Osteoblast (primary cell): ENCODE measurements at regions not wholly inside any gene's neighbourhood (a gene's known extent, or its start where the extent isn't known, plus 50 kb on each side); places are given as distances from the start of the nearest gene placed in this dataset.

Experiments
- DNase-seq: peaks from one replicate; pipeline ENCODE4 v3.0.0; 2011; ENCODE audit warnings: low spot score, mixed read lengths; ENCODE audit not compliant: insufficient read length; ENCODE audit errors: missing footprints
- H2AFZ ChIP-seq: 2 replicates; pipeline ENCODE4 v1.6.0; 2011; ENCODE audit warnings: mild to moderate bottlenecking, low read length
- H3K27ac ChIP-seq: 2 replicates; pipeline ENCODE4 v1.5.1; 2011; ENCODE audit warnings: mild to moderate bottlenecking, low read depth, low read length, moderate library complexity
- H3K27me3 ChIP-seq: 2 replicates; pipeline ENCODE4 v1.6.0; 2012; ENCODE audit warnings: mild to moderate bottlenecking, control low read depth, inconsistent platforms, low read length, moderate library complexity; ENCODE audit not compliant: insufficient read depth
- H3K36me3 ChIP-seq: 2 replicates; pipeline ENCODE4 v1.5.1; 2011; ENCODE audit warnings: mild to moderate bottlenecking, low read length, control low read depth, moderate library complexity; ENCODE audit not compliant: insufficient read depth
- H3K4me1 ChIP-seq: 2 replicates; pipeline ENCODE4 v1.5.1; 2011; ENCODE audit warnings: mild to moderate bottlenecking, low read length, control low read depth, moderate library complexity; ENCODE audit not compliant: insufficient read depth
- H3K4me2 ChIP-seq: 2 replicates; pipeline ENCODE4 v1.6.0; 2011; ENCODE audit warnings: mild to moderate bottlenecking, low read length; ENCODE audit not compliant: insufficient read depth
- H3K4me3 ChIP-seq: fragments of 200-600 bp; sonication (generic); 3 replicates; pipeline ENCODE4 v1.5.1; 2012; ENCODE audit warnings: mild to moderate bottlenecking, low read length, inconsistent platforms; ENCODE audit not compliant: insufficient read depth
- H3K79me2 ChIP-seq: 2 replicates; pipeline ENCODE4 v1.6.0; 2012; ENCODE audit warnings: mild to moderate bottlenecking, low read length, control low read depth, inconsistent platforms; ENCODE audit not compliant: insufficient read depth
- H3K9me3 ChIP-seq: 2 replicates; pipeline ENCODE4 v1.5.1; 2011; ENCODE audit warnings: low read depth, low read length, control low read depth
- H4K20me1 ChIP-seq: 2 replicates; pipeline ENCODE4 v1.6.0; 2012; ENCODE audit warnings: mild to moderate bottlenecking, low read length, control low read depth; ENCODE audit not compliant: insufficient read depth
- CTCF ChIP-seq: IDR thresholded peaks from 2 replicates; pipeline ENCODE4 v1.5.1; 2011; ENCODE audit warnings: mild to moderate bottlenecking, low read depth, low read length, moderate library complexity; ENCODE audit errors: extremely low read depth

DNA sequence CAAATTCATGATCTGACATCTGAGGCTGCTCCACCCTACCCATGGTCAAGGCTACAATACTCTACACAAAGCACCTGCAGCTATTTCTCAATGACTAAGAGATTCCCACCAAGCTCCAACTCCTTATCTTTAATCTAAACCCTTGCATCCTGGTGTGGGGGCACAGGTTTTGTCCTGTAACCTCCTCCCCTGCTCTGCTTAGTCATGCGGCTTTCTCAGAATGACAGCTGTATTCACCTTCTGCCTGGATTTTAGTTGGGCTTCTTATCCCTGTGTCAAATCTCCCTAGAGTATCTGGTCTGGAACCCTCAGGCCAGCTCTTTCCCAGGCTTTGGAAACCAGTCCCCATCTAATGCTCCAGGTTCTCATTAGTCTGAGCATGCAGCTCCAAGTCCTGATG lies 159.0 kb downstream of the BARHL2 start:
- Histone ChIP-seq H3K27me3 (no peaks in the 10 kb centered on the region), H4K20me1 (no peaks in the 10 kb centered on the region), H3K9me3 (no peaks in the 10 kb centered on the region), H3K79me2 (no peaks in the 10 kb centered on the region), H3K4me2 (no peak overlapping the region), H3K4me3 (no peak overlapping the region), H3K4me1 (no peaks in the 10 kb centered on the region), H2AFZ (no peak overlapping the region), H3K27ac (no peak overlapping the region), H3K36me3 (no peaks in the 10 kb centered on the region)
- TF ChIP-seq CTCF, result no peak
- DNase-seq, result no peak

DNA sequence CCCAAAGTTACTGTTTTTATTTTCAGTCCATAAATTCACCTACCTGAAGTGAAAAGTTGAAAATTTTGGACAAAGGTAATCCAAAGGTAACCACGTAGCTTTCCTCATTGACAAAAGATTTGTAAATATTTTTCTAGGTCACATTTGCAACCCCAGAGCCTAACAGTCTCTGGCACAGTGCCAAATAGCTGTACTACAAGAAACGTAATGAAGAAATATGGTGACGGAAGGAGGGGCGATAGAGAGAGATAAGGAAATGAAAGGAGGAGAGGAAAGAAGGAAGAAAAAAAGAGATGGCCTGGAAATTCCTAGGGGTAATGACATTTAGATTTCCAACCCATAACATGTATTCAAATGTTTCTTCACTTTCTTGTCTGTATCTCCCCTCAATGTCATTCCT lies 159.4 kb downstream of the BARHL2 start:
- no peak overlapping the region for H2AFZ ChIP-seq
- no peaks in the 10 kb centered on the region for H3K27me3 ChIP-seq
- no peak for DNase-seq
- H3K4me2 ChIP-seq, result no peak overlapping the region
- H3K4me3 ChIP-seq, result no peak overlapping the region
- H3K79me2 ChIP-seq, result no peaks in the 10 kb centered on the region
- H3K36me3 ChIP-seq, result no peaks in the 10 kb centered on the region
- TF ChIP-seq CTCF, result no peak
- no peaks in the 10 kb centered on the region for H3K9me3 ChIP-seq
- no peaks in the 10 kb centered on the region for H3K4me1 ChIP-seq
- no peak overlapping the region for H3K27ac ChIP-seq
- H4K20me1 ChIP-seq, result no peaks in the 10 kb centered on the region

- TF ChIP-seq CTCF, result no peak
- DNase-seq, result no peak
- Histone ChIP-seq H3K4me1 (no peaks in the 10 kb centered on the region), H3K27me3 (no peaks in the 10 kb centered on the region), H3K4me2 (no peak overlapping the region), H3K4me3 (no peak overlapping the region), H4K20me1 (no peaks in the 10 kb centered on the region), H3K27ac (no peak overlapping the region), H2AFZ (no peak overlapping the region), H3K36me3 (no peaks in the 10 kb centered on the region), H3K79me2 (no peaks in the 10 kb centered on the region), H3K9me3 (no peaks in the 10 kb centered on the region)
These were observed 166.3 kb downstream of the BARHL2 start for GRCh38 chr1:90550626-90551406.

GRCh38 chr1:90544356-90544755 lies 172.7 kb downstream of the BARHL2 start:
- no peaks in the 10 kb centered on the region for H3K79me2 ChIP-seq
- no peak overlapping the region for H3K4me3 ChIP-seq
- no peak for TF ChIP-seq CTCF
- DNase-seq, result no peak
- H3K36me3 ChIP-seq, result no peaks in the 10 kb centered on the region
- no peaks in the 10 kb centered on the region for H3K9me3 ChIP-seq
- no peaks in the 10 kb centered on the region for H4K20me1 ChIP-seq
- no peaks in the 10 kb centered on the region for H3K4me1 ChIP-seq
- no peaks in the 10 kb centered on the region for H3K27me3 ChIP-seq
- no peak overlapping the region for H2AFZ ChIP-seq
- H3K27ac ChIP-seq, result no peak overlapping the region
- no peak overlapping the region for H3K4me2 ChIP-seq
